GM21528 (cell line): ENCODE measurements at regions not wholly inside any gene's neighbourhood (a gene's known extent, or its start where the extent isn't known, plus 50 kb on each side); places are given as distances from the start of the nearest gene placed in this dataset.
"Not testable (repeated sequence)": the region's sequence is repeated elsewhere in the genome, so short reads cannot be mapped to it uniquely, and the experiment has no call there.

ENCODE experiments used
- ATAC-seq: cut with Tn5 transposase; IDR thresholded peaks from one replicate; pipeline ENCODE4 v1.9.1; 2021; ENCODE audit warnings: mild to moderate bottlenecking, moderate library complexity; ENCODE audit not compliant: unreplicated experiment, low FRiP score

GRCh38 chr2:150075831-150076230, 411.6 kb downstream of the RND3 start:
- no peak for ATAC-seq

DNA sequence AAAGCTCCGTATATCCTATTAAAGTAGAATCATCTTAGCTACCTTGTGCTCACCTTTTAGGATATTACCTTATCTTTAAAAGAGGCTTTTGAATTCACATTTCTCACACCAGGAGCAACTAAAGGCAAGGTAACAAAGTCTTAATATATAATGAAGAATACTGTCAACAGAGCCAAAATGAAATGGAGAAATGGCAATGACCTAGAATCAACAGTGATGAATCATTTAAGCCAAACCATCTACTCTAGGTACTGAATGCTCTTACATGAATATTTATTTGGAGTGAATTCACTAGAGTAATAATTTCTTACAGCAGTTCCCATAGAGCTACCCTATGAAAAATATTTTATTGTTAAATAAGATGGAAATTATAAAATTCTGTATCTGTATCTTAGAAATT, 421.0 kb downstream of the RND3 start:
- ATAC-seq: no peak

DNA sequence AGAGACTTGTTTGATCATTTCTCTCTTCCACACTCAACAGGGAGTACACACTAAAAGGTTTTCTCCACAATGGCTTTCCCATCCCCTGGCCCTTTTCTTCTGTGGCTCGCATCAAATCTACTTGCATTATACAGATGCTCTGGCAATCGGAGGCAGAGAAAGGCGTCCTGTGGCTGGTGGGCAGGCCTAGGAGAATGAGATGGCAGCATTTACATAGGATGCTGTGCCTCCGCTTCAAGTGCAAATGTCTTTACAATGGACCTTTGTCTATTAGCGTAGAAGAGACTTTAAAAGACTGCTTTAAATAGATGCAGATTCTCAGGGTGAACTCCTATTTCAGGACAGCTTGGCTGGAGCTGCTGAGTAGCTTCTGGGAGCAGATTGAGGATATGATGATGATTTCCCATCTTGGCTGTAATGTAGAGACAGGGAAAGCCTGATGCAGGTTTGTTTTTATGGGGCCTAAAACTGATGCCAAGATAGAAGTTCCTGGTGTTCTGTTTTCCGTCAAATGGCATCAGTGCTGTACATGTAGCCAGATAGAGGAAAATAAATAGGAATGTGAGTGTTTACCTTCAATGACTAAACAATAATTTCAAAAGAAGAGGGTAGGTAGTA, 423.4 kb downstream of the RND3 start:
- ATAC-seq: no peak

- no peak for ATAC-seq
These were observed 424.0 kb downstream of the RND3 start for GRCh38 chr2:150063432-150063889.

GRCh38 chr2:150062416-150062815, 425.1 kb downstream of the RND3 start:
- ATAC-seq: no peak

DNA sequence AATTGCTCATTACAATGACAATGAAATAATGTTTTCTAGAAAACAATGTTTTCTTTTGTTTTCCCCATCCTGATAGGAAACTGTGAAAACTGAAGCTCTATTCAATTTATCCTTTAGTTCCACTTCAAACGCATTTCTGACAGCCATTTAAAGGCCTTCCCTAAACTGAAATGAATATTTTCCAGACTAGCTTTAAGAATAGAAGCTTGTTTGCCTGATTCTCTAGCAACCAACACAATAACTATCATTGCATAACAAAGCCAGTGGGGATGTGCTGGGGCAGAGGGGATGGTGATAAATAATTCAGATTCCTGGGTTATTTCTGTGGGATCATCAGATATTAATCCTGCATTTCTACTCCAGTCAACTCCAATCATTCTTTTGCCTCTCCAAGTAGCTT, 427.1 kb downstream of the RND3 start:
- no peak for ATAC-seq

- not testable (repeated sequence) for ATAC-seq
These were observed 427.8 kb downstream of the RND3 start for GRCh38 chr2:150059676-150060075.

GRCh38 chr2:150052457-150052856, 435.0 kb downstream of the RND3 start:
- no peak for ATAC-seq

DNA sequence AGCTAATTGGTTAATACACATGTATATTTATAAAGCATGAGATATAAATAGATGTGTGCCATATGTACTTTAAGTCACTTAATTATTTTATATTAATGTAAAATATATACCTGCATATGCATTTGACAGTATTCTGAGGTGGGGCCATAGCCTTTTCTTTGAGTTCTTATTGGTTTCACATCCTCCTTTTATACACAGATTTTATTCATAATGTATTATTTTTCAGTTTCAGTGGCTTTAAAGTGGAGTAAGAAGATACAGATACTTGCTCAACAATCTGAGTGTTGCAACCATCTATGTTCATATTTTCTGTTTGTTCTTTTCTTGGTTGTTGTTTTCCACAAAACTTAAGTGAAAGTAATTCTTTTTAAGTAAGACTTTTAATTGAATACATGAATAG, 436.5 kb downstream of the RND3 start:
- ATAC-seq: no peak

GRCh38 chr2:150050036-150050435, 437.4 kb downstream of the RND3 start:
- no peak for ATAC-seq

- ATAC-seq: no peak
These were observed 439.7 kb downstream of the RND3 start for GRCh38 chr2:150047620-150048222.

GRCh38 chr2:150046810-150047209, 440.7 kb downstream of the RND3 start:
- no peak for ATAC-seq

GRCh38 chr2:150046211-150046610, 441.3 kb downstream of the RND3 start:
- no peak for ATAC-seq

DNA sequence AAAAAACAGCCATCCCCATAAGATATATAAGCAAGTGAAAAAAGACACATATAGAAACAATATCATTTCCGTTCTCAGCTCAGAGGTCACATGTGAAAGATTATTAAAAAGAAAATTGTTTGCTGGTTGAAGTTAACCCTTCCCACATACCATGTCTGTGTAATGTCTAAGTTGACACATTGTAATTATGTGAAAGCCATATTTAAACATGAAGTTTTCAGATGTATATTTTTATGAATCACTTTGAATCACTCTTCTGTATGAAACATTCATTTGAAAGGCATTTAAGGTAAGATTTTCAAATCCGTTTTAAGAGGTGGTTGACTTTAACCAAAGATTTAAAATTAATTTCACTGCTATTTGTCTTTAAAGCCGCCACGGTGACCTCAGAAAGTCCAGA, 441.9 kb downstream of the RND3 start:
- ATAC-seq: no peak

DNA sequence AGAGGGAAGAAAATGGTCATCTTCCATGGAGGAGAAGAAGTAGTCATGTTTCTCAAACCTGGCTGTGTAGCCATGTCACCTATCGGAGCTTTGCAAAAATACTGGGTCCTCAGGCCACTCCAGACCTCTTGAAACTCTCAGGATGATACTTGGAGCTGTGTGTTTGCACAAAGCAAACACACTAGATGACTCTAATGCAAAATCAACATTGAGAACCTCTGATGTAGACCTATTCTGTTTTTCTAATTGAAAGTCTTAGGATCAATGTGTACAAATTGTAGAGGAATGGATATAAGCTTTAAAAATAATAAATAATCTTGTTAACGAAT, 444.3 kb downstream of the RND3 start:
- ATAC-seq: no peak

- no peak for ATAC-seq
These were observed 444.8 kb downstream of the RND3 start for GRCh38 chr2:150042500-150043171.

DNA sequence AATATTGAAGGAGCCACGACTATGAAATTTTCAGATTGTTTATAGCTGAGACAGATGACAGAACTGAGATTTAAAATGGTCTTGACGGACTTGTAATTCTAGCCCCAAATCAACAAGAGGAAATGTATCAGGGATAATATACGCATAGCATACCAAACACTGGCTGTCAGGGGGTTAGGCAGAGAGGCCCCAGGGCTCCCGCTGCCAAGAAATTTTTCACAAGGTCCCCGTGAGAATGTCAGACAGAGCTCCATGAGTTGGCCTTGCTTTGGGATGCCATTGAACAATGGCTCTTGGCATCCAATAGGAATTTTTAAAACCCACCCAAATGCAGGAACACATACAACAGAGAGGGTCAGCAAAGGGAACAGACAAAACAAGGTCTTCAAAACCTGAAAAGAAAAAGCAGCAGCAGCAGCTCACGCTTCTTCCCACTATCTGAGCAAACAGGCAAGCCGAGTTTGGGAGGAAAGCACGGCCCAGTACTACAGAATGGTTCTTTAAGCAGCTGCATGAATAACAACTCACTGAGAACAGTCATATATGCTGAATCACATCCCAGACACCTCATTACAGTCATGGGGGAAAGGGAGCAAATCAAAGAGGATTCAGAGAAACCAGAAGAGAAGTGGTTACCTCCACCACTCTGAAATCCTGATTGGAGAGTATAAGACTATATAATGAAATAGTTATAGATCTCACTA, 445.6 kb downstream of the RND3 start:
- ATAC-seq: no peak

DNA sequence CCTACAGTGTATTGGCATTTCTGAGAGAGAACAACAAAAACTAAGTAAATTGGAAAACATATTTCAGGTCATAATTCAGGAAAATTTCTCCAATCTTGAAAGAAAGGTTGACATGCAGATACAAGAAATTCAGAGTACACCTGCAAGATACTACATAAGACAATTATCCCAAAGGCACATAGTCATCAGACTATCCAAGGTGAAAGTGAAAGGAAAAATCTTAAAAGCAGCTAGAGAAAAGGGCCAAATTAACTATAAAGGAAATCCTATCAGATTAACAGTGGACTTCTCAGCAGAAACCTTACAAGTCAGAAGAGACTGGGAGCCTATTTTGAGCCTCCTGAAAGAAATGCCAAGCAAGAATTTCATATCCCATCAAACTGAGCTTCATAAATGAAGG, 449.0 kb upstream of the MMADHC start:
- no peak for ATAC-seq

DNA sequence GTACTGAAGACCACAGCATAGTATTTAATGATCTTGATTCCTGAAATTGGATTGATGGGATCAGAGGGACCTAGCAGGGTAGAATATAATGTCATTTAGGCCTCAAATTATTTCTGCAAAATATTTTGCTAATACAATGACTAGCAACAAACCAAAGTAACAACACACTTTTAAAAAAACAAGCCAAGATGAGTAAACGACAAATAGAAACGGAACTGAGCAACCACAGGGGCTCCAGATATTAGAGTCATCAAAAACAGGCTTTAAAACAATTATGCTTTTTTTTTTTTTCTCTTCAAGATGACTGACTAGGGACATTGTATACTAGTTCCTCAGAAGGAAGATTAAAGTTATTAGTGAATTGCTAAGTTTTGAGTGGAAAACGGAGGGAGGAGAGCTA, 447.1 kb upstream of the MMADHC start:
- no peak for ATAC-seq

DNA sequence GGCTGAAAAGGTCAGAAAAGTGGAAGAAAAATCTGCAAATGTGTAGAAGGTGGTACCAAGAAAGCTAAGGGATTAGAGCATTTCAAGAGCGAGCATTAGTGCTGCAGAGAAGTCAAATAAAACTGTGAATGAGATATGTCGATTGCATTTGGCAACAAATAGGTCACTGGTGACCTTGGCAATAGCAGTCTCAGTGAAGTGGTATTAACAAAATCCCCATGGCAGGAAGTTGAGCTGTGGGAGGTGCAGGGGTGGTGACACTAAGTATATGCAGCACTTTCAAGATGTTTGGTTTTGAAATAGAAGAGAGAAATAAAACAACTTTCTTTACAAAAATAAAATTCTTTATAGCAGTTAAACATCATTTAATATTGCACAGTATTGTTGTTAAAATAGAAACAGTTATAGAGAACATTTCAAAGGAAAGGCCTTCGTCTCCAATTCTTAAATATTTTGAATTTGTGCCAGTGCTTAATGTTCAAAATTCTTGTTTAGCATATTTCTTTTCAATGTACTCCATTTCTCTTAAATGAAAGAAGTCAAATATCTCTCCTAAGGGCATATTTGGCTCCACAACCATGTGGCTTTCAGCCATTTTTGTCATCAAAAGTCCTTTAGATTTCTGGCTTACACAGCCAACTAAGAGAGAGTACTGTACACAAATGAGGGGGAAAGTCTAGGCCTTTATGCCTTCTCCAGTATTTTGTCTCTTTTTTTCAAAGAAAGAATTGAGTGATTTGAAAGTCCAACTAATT, 443.0 kb upstream of the MMADHC start:
- no peak for ATAC-seq

- ATAC-seq: no peak
These were observed 440.7 kb upstream of the MMADHC start for GRCh38 chr2:150028322-150028721.
